Esophagus squamous epithelium (tissue), 5 donors: ENCODE measurements at regions not wholly inside any gene's neighbourhood (a gene's known extent, or its start where the extent isn't known, plus 50 kb on each side); places are given as distances from the start of the nearest gene placed in this dataset.

Experiments used
- DNase-seq: peaks from one replicate; lab custom pipeline; 2025; lab: John Stamatoyannopoulos, UW
- H3K27ac ChIP-seq, 4 donors: fragments of 200-600 bp; sonication (generic); one replicate each; pipeline ENCODE4 v1.5.1; 2016 to 2019; ENCODE audit warnings: mild to moderate bottlenecking in 1 of 4
- H3K27me3 ChIP-seq, 4 donors: fragments of 200-600 bp; sonication (generic); 1 replicate in 3 of 4; 2 replicates in 1 of 4; pipeline versions ENCODE4 v1.5.1 to v1.6.0; 2017 to 2021; ENCODE audit warnings: antibody characterized with exemption in 1 of 4
- H3K36me3 ChIP-seq, 3 donors: fragments of 200-600 bp; sonication (generic); one replicate each; pipeline ENCODE4 v1.5.1; 2016 to 2019
- H3K4me1 ChIP-seq, 3 donors: fragments of 200-600 bp; sonication (generic); one replicate each; pipeline ENCODE4 v1.5.1; 2017 to 2019
- H3K4me3 ChIP-seq, 4 donors: fragments of 200-600 bp; sonication (generic); 1 replicate in 3 of 4; 2 replicates in 1 of 4; pipeline ENCODE4 v1.5.1; 2016 to 2019; ENCODE audit warnings: mild to moderate bottlenecking in 2 of 4, moderate library complexity in 1 of 4
- H3K9me3 ChIP-seq, 3 donors: fragments of 200-600 bp; sonication (generic); one replicate each; pipeline ENCODE4 v1.5.1; 2016 to 2019
- CTCF ChIP-seq, 6 experiments: fragments of 450-650 bp in 4 of 6; fragments of 200-600 bp in 2 of 6; sonication (generic) in 2 of 6; IDR thresholded peaks; one replicate each; pipeline ENCODE4 v1.5.1; 2016 to 2019; ENCODE audit warnings: antibody characterized with exemption in 6 of 6, mild to moderate bottlenecking in 4 of 6, moderate library complexity in 4 of 6
- POLR2A ChIP-seq, 4 donors: fragments of 450-650 bp; IDR thresholded peaks; one replicate each; pipeline ENCODE4 v1.6.1; 2017; ENCODE audit warnings: antibody characterized with exemption in 4 of 4, mild to moderate bottlenecking in 4 of 4, moderate library complexity in 3 of 4
- WGBS, 2 donors: methylation state at CpG; one replicate each; pipeline ENCODE4 v1.1.5; 2018; 5-methylcytosine and 5-hydroxymethylcytosine counted together
- intact Hi-C: fragments of 100-400 bp; cut with DNase I; formaldehyde crosslinking; loops from one replicate; pipeline ENCODE4 v1.15.0; 2022
- donor health status: DM: yes; HTN: yes; CAD: no.

- intact Hi-C loops = no loop called here
- no peak for TF ChIP-seq CTCF (IDR thresholded peaks at IDR 0.05)
- TF ChIP-seq POLR2A (IDR thresholded peaks at IDR 0.05) = no peak
- 59 to 71% methylated on average over 3 of the region's 3 CpGs for WGBS, 2 donors
- Histone ChIP-seq H3K4me1 (peaks cover 0 to 12% (median 0%) of the 10 kb centered on the region in 3 donors), H3K27ac (no peak overlapping the region), H3K27me3 (peaks cover 0 to 19% (median 0%) of the 10 kb centered on the region in 4 donors), H3K36me3 (no peaks in the 10 kb centered on the region), H3K4me3 (no peak overlapping the region), H3K9me3 (no peaks in the 10 kb centered on the region)
- no peak for DNase-seq
Measured at GRCh38 chr1:148296511-148296910, 144.4 kb upstream of the NBPF11 start.

- 66% methylated on average over 5 of the region's 5 CpGs for WGBS, 2 donors
- no peaks in the 10 kb centered on the region for H3K36me3 ChIP-seq
- H3K9me3 ChIP-seq = no peaks in the 10 kb centered on the region
- DNase-seq = no peak
- H3K27me3 ChIP-seq = peaks cover 0 to 19% (median 0%) of the 10 kb centered on the region in 4 donors
- no peak for TF ChIP-seq CTCF (IDR thresholded peaks at IDR 0.05)
- TF ChIP-seq POLR2A (IDR thresholded peaks at IDR 0.05) = no peak
- H3K4me3 ChIP-seq = no peak overlapping the region
- intact Hi-C loops = no loop called here
- H3K4me1 ChIP-seq = peaks cover 0 to 15% (median 0%) of the 10 kb centered on the region in 3 donors
- H3K27ac ChIP-seq = no peak overlapping the region
Measured at GRCh38 chr1:148294116-148294807, 142.2 kb upstream of the NBPF11 start.

GRCh38 chr1:148293651-148294050 lies 141.6 kb upstream of the NBPF11 start:
- intact Hi-C loops = no loop called here
- 68% methylated on average over 5 to 6 of the region's 6 CpGs for WGBS, 2 donors

GRCh38 chr1:148292915-148293314 lies 140.8 kb upstream of the NBPF11 start:
- intact Hi-C loops = no loop called here
- no peak overlapping the region for H3K27ac ChIP-seq
- DNase-seq = no peak
- 34 to 47% methylated on average over 2 of the region's 2 CpGs for whole genome bisulfite sequencing, 2 donors
- no peak for TF ChIP-seq POLR2A (IDR thresholded peaks at IDR 0.05)
- TF ChIP-seq CTCF (IDR thresholded peaks at IDR 0.05) = no peak
- H3K4me3 ChIP-seq = no peak overlapping the region
- H3K36me3 ChIP-seq = no peaks in the 10 kb centered on the region
- H3K4me1 ChIP-seq = peaks cover 0 to 15% (median 0%) of the 10 kb centered on the region in 3 donors
- H3K9me3 ChIP-seq = no peaks in the 10 kb centered on the region
- peaks cover 0 to 30% (median 0%) of the 10 kb centered on the region in 4 donors for H3K27me3 ChIP-seq

More at GRCh38 chr1:148293651-148294050, 141.6 kb upstream of the NBPF11 start:
- Histone ChIP-seq H3K36me3 (no peaks in the 10 kb centered on the region), H3K27me3 (peaks cover 0 to 22% (median 0%) of the 10 kb centered on the region in 4 donors), H3K9me3 (no peaks in the 10 kb centered on the region), H3K27ac (no peak overlapping the region), H3K4me3 (no peak overlapping the region), H3K4me1 (peaks cover 0 to 15% (median 0%) of the 10 kb centered on the region in 3 donors)
- no peak for DNase-seq
- TF ChIP-seq POLR2A (IDR thresholded peaks at IDR 0.05) = no peak
- no peak for TF ChIP-seq CTCF (IDR thresholded peaks at IDR 0.05)

GRCh38 chr1:148290881-148291280 lies 138.8 kb upstream of the NBPF11 start:
- DNase-seq = no peak
- Histone ChIP-seq H3K36me3 (no peaks in the 10 kb centered on the region), H3K9me3 (no peaks in the 10 kb centered on the region), H3K27ac (no peak overlapping the region), H3K27me3 (peaks cover 0 to 32% (median 0%) of the 10 kb centered on the region in 4 donors), H3K4me3 (no peak overlapping the region), H3K4me1 (peaks cover 0 to 15% (median 0%) of the 10 kb centered on the region in 3 donors)
- intact Hi-C loops = no loop called here
- TF ChIP-seq POLR2A (IDR thresholded peaks at IDR 0.05) = no peak
- TF ChIP-seq CTCF (IDR thresholded peaks at IDR 0.05) = no peak
